BJ (cell line): ENCODE measurements at regions not wholly inside any gene's neighbourhood (a gene's known extent, or its start where the extent isn't known, plus 50 kb on each side); places are given as distances from the start of the nearest gene placed in this dataset.
"Not testable (repeated sequence)": the region's sequence is repeated elsewhere in the genome, so short reads cannot be mapped to it uniquely, and the experiment has no call there.

Experiments
- CTCF ChIA-PET: fragments of 350-600 bp; formaldehyde crosslinking; extraction: SDS; loops from one replicate; lab custom pipeline; 2021; ENCODE audit warnings: antibody characterized with exemption, inconsistent platforms; lab: Yijun Ruan, JAX
- POLR2A ChIA-PET: fragments of 300-600 bp; sonication (Branson Sonifier 250); formaldehyde crosslinking; extraction: SDS; loops from one replicate; lab custom pipeline; 2021; ENCODE audit warnings: antibody characterized with exemption; lab: Charles Lee
- DNase-seq: peaks from one replicate; pipeline ENCODE4 v3.0.0-alpha.2; 2011; ENCODE audit warnings: low read depth
- H3K27me3 ChIP-seq: 2 replicates; pipeline ENCODE4 v1.6.0; 2011; ENCODE audit warnings: low read length; ENCODE audit not compliant: control insufficient read depth, insufficient read depth
- H3K36me3 ChIP-seq: 2 replicates; pipeline ENCODE4 v1.5.1; 2011; ENCODE audit warnings: low read length; ENCODE audit not compliant: control insufficient read depth, insufficient read depth
- H3K4me3 ChIP-seq: 2 replicates; pipeline ENCODE4 v1.5.1; 2011; ENCODE audit warnings: low read depth, mild to moderate bottlenecking, control low read depth, low read length
- CTCF ChIP-seq: IDR thresholded peaks from 2 replicates; pipeline ENCODE4 v1.5.1; 2011; ENCODE audit warnings: low read depth, mild to moderate bottlenecking, control low read depth, inconsistent platforms, low read length, moderate library complexity; ENCODE audit not compliant: insufficient read depth

GRCh38 chr10:65166272-65166671, 1645.1 kb downstream of the REEP3 start:
- H3K4me3 ChIP-seq, result no peak overlapping the region
- TF ChIP-seq CTCF, result no peak
- CTCF ChIA-PET, result no interaction called here
- no peaks in the 10 kb centered on the region for H3K27me3 ChIP-seq
- no peak for DNase-seq
- POLR2A ChIA-PET, result no interaction called here
- H3K36me3 ChIP-seq, result no peaks in the 10 kb centered on the region

GRCh38 chr10:65172249-65172648, 1651.0 kb downstream of the REEP3 start:
- no peak overlapping the region for H3K4me3 ChIP-seq
- ChIA-PET CTCF (no interaction called here), POLR2A (no interaction called here)
- TF ChIP-seq CTCF, result no peak
- H3K36me3 ChIP-seq, result no peaks in the 10 kb centered on the region
- DNase-seq, result no peak
- no peaks in the 10 kb centered on the region for H3K27me3 ChIP-seq

GRCh38 chr10:65176994-65177393, 1655.8 kb downstream of the REEP3 start:
- TF ChIP-seq CTCF, result no peak
- no peak for DNase-seq
- ChIA-PET CTCF (no interaction called here), POLR2A (no interaction called here)
- H3K36me3 ChIP-seq, result no peaks in the 10 kb centered on the region
- no peak overlapping the region for H3K4me3 ChIP-seq
- no peaks in the 10 kb centered on the region for H3K27me3 ChIP-seq

GRCh38 chr10:65183236-65183635, 1662.0 kb downstream of the REEP3 start:
- DNase-seq, result no peak
- POLR2A ChIA-PET, result no interaction called here
- no peaks in the 10 kb centered on the region for H3K36me3 ChIP-seq
- H3K4me3 ChIP-seq, result no peak overlapping the region
- TF ChIP-seq CTCF, result no peak
- H3K27me3 ChIP-seq, result no peaks in the 10 kb centered on the region
- CTCF ChIA-PET, result no interaction called here

GRCh38 chr10:65186668-65187067, 1665.5 kb downstream of the REEP3 start:
- H3K4me3 ChIP-seq, POLR2A ChIA-PET, CTCF ChIA-PET, H3K27me3 ChIP-seq, DNase-seq, H3K36me3 ChIP-seq: not testable (repeated sequence)

- Histone ChIP-seq H3K27me3 (no peaks in the 10 kb centered on the region), H3K36me3 (no peaks in the 10 kb centered on the region), H3K4me3 (no peak overlapping the region)
- DNase-seq, result no peak
- CTCF ChIA-PET, result no interaction called here
- POLR2A ChIA-PET, result no interaction called here
- TF ChIP-seq CTCF, result no peak
Observed at GRCh38 chr10:65194126-65194525, 1672.9 kb downstream of the REEP3 start.
